SU-DHL-6 (cell line): ENCODE measurements at regions not wholly inside any gene's neighbourhood (a gene's known extent, or its start where the extent isn't known, plus 50 kb on each side); places are given as distances from the start of the nearest gene placed in this dataset.

Experiments used
- H2AFZ ChIP-seq: fragments of 200-600 bp; sonication (generic); 2 replicates; pipeline ENCODE4 v1.6.1; 2014; ENCODE audit warnings: low read depth, mild to moderate bottlenecking, moderate library complexity, mixed read lengths, antibody characterized with exemption, low read length; ENCODE audit not compliant: severe bottlenecking
- H3F3A ChIP-seq: fragments of 200-600 bp; shearing (Covaris generic); 2 replicates; pipeline ENCODE4 v1.6.0; 2016; ENCODE audit warnings: antibody characterized with exemption, mild to moderate bottlenecking; ENCODE audit not compliant: insufficient read depth
- H3K27ac ChIP-seq: fragments of 200-600 bp; sonication (generic); 2 replicates; pipeline ENCODE4 v1.5.1; 2016; ENCODE audit warnings: low read depth, mild to moderate bottlenecking, low read length, moderate library complexity, mixed read lengths
- H3K27me3 ChIP-seq: fragments of 200-600 bp; sonication (generic), shearing (Covaris generic); 2 replicates; pipeline ENCODE4 v1.6.0; 2014; ENCODE audit warnings: mild to moderate bottlenecking, low read length
- H3K36me3 ChIP-seq: fragments of 200-600 bp; sonication (generic); 2 replicates; pipeline ENCODE4 v1.6.1; 2014; ENCODE audit warnings: mild to moderate bottlenecking, low read length, mixed read lengths
- H3K4me2 ChIP-seq: fragments of 300-600, 200-600 bp; shearing (Covaris generic), sonication (generic); 2 replicates; pipeline ENCODE4 v1.6.0; 2014; ENCODE audit warnings: low read length, low read depth, mild to moderate bottlenecking; ENCODE audit not compliant: poor library complexity, severe bottlenecking
- H3K4me3 ChIP-seq: fragments of 200-600 bp; sonication (generic); 2 replicates; pipeline ENCODE4 v1.5.1; 2014; ENCODE audit warnings: antibody characterized with exemption, low read length, mild to moderate bottlenecking, mixed read lengths; ENCODE audit not compliant: insufficient read depth, poor library complexity, severe bottlenecking
- H3K79me2 ChIP-seq: fragments of 200-600 bp; sonication (generic); 2 replicates; pipeline ENCODE4 v1.6.1; 2014; ENCODE audit warnings: mild to moderate bottlenecking, low read length, moderate library complexity; ENCODE audit not compliant: insufficient read depth
- H3K9ac ChIP-seq: fragments of 200-600 bp; sonication (generic); 2 replicates; pipeline ENCODE4 v1.7.0; 2014; ENCODE audit warnings: mild to moderate bottlenecking, low read length
- H3K9me2 ChIP-seq: fragments of 200-600 bp; sonication (generic); replicated peaks from 2 replicates; pipeline ENCODE4 v1.6.1; 2014; ENCODE audit warnings: low read length; ENCODE audit not compliant: insufficient read depth
- H3K9me3 ChIP-seq: fragments of 200-600 bp; sonication (generic); 2 replicates; pipeline ENCODE4 v1.6.1; 2014; ENCODE audit warnings: low read length, mixed read lengths; ENCODE audit not compliant: insufficient read depth
- H4K20me1 ChIP-seq: fragments of 200-600 bp; sonication (generic); 2 replicates; pipeline ENCODE4 v1.6.1; 2014; ENCODE audit warnings: low read depth, mild to moderate bottlenecking, antibody characterized with exemption, low read length, moderate library complexity, mixed read lengths
- EZH2phosphoT487 ChIP-seq: fragments of 200-600 bp; sonication (generic), shearing (Covaris generic); conservative IDR thresholded peaks from 2 replicates; pipeline ENCODE4 v1.6.1; 2018; ENCODE audit warnings: mild to moderate bottlenecking, antibody characterized with exemption, low read length, moderate library complexity, mixed read lengths
- TF ChIP-seq, protein P1 (sequence below): fragments of 200-600 bp; sonication (generic); IDR thresholded peaks from one replicate; pipeline ENCODE4 v1.5.1; 2017; ENCODE audit warnings: antibody characterized with exemption, mild to moderate bottlenecking, low read length, moderate library complexity; ENCODE audit not compliant: insufficient read depth, poor library complexity, severe bottlenecking

GRCh38 chr3:61420136-61420759 lies 141.1 kb upstream of the PTPRG start:
- no peak overlapping the region for H3K27ac ChIP-seq
- no peak overlapping the region for H3K9ac ChIP-seq
- H3K4me2 ChIP-seq: no peak overlapping the region
- no peaks in the 10 kb centered on the region for H3K27me3 ChIP-seq
- H3K4me3 ChIP-seq: no peak overlapping the region
- no peaks in the 10 kb centered on the region for H3K79me2 ChIP-seq
- no peaks in the 10 kb centered on the region for H4K20me1 ChIP-seq
- H3F3A ChIP-seq: no peaks in the 10 kb centered on the region
- no peaks in the 10 kb centered on the region for H3K36me3 ChIP-seq
- no peaks in the 10 kb centered on the region for H3K9me3 ChIP-seq
- TF ChIP-seq EZH2phosphoT487: no peak
- TF ChIP-seq, protein P1, sequence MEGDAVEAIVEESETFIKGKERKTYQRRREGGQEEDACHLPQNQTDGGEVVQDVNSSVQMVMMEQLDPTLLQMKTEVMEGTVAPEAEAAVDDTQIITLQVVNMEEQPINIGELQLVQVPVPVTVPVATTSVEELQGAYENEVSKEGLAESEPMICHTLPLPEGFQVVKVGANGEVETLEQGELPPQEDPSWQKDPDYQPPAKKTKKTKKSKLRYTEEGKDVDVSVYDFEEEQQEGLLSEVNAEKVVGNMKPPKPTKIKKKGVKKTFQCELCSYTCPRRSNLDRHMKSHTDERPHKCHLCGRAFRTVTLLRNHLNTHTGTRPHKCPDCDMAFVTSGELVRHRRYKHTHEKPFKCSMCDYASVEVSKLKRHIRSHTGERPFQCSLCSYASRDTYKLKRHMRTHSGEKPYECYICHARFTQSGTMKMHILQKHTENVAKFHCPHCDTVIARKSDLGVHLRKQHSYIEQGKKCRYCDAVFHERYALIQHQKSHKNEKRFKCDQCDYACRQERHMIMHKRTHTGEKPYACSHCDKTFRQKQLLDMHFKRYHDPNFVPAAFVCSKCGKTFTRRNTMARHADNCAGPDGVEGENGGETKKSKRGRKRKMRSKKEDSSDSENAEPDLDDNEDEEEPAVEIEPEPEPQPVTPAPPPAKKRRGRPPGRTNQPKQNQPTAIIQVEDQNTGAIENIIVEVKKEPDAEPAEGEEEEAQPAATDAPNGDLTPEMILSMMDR: no peak
- no peak overlapping the region for H2AFZ ChIP-seq
- H3K9me2 ChIP-seq: no peaks in the 10 kb centered on the region

DNA sequence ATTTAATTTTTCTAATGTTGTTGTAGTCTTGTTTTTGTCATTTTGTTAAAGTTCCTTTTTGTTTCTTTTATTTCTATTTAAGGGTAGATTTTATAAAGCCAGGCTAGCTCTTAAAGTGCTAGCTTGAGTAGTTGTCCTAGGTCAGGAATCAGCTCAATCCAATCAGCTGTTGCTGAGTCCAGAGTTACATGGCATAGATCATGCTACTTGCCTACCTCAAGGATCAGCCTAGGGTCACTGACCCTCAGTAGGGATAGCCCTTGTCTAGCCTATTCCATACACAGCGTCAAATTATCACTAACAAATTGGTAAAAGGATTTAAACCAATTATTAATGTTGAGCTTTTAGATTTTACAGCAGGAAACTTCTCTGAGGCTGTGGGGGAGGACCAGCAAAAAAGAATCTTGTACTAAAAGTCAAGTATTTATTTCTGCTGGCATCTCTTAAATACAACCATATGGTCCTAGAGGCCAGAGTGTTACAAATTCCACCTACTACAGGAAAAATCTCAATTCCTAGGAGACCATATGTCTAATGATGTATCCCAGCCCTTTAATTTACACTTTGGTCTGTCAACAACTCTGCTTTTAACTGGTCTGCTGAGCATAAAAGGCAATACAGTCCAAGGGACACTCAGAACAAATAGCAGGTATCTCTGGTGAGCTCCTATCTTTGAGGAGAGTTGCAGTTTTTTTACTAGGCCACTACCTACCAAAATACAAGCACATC lies 138.3 kb upstream of the PTPRG start:
- no peaks in the 10 kb centered on the region for H3K27me3 ChIP-seq
- no peaks in the 10 kb centered on the region for H3K9me3 ChIP-seq
- no peak overlapping the region for H3K4me2 ChIP-seq
- H4K20me1 ChIP-seq: no peaks in the 10 kb centered on the region
- H3F3A ChIP-seq: no peaks in the 10 kb centered on the region
- H3K79me2 ChIP-seq: no peaks in the 10 kb centered on the region
- no peaks in the 10 kb centered on the region for H3K9me2 ChIP-seq
- H2AFZ ChIP-seq: no peak overlapping the region
- no peak overlapping the region for H3K4me3 ChIP-seq
- no peaks in the 10 kb centered on the region for H3K36me3 ChIP-seq
- TF ChIP-seq, protein P1: no peak
- TF ChIP-seq EZH2phosphoT487: no peak
- no peak overlapping the region for H3K9ac ChIP-seq
- H3K27ac ChIP-seq: no peak overlapping the region

- TF ChIP-seq EZH2phosphoT487: no peak
- TF ChIP-seq, protein P1: no peak
- Histone ChIP-seq H3K36me3 (no peaks in the 10 kb centered on the region), H3K27me3 (no peaks in the 10 kb centered on the region), H4K20me1 (no peaks in the 10 kb centered on the region), H3K9me2 (no peaks in the 10 kb centered on the region), H3K4me2 (no peak overlapping the region), H3K79me2 (no peaks in the 10 kb centered on the region), H3K27ac (no peak overlapping the region), H2AFZ (no peak overlapping the region), H3K9ac (no peak overlapping the region), H3F3A (no peaks in the 10 kb centered on the region), H3K9me3 (no peaks in the 10 kb centered on the region), H3K4me3 (no peak overlapping the region)
Observed at GRCh38 chr3:61425356-61425755, 136.0 kb upstream of the PTPRG start.
